GM10266 (cell line): ENCODE measurements at regions not wholly inside any gene's neighbourhood (a gene's known extent, or its start where the extent isn't known, plus 50 kb on each side); places are given as distances from the start of the nearest gene placed in this dataset.

ENCODE experiments used
- DNase-seq: peaks from one replicate; pipeline ENCODE4 v3.0.0; 2012; ENCODE audit errors: extremely low spot score
- TF ChIP-seq, protein P1 (sequence below): IDR thresholded peaks from 2 replicates; pipeline ENCODE4 v1.5.1; 2012; ENCODE audit warnings: mild to moderate bottlenecking, low read depth; ENCODE audit not compliant: control insufficient read depth, insufficient read depth; ENCODE audit errors: missing control alignments

DNA sequence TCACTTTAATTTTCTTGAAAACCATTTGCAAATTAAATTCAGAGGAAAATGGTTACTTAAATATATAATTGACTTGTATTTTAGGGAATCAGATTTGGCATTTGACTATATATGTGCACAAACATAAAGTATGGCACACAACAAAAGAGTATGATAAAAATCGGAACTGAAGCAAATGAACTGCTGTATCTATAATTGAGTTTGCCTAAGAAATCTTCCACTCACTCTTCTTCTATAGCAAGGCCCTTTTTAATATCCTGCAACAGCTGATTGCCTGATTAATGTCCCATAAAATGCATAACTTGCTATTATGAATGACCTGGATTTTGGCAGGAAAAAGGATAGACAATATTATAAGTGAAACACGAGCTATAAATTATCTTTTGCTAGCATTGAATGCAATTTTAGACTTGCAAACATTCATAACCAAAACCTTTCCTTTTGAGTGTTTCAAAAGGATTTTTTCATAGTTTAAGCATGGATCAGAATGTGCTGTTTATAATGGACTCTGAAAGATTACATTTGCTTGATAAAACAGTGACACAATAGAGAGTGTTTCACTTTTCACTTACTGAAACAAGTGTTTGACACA is 2204.3 kb downstream of the MRPL39 start:
- TF ChIP-seq, protein P1, sequence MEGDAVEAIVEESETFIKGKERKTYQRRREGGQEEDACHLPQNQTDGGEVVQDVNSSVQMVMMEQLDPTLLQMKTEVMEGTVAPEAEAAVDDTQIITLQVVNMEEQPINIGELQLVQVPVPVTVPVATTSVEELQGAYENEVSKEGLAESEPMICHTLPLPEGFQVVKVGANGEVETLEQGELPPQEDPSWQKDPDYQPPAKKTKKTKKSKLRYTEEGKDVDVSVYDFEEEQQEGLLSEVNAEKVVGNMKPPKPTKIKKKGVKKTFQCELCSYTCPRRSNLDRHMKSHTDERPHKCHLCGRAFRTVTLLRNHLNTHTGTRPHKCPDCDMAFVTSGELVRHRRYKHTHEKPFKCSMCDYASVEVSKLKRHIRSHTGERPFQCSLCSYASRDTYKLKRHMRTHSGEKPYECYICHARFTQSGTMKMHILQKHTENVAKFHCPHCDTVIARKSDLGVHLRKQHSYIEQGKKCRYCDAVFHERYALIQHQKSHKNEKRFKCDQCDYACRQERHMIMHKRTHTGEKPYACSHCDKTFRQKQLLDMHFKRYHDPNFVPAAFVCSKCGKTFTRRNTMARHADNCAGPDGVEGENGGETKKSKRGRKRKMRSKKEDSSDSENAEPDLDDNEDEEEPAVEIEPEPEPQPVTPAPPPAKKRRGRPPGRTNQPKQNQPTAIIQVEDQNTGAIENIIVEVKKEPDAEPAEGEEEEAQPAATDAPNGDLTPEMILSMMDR = no peak
- no peak for DNase-seq

DNA sequence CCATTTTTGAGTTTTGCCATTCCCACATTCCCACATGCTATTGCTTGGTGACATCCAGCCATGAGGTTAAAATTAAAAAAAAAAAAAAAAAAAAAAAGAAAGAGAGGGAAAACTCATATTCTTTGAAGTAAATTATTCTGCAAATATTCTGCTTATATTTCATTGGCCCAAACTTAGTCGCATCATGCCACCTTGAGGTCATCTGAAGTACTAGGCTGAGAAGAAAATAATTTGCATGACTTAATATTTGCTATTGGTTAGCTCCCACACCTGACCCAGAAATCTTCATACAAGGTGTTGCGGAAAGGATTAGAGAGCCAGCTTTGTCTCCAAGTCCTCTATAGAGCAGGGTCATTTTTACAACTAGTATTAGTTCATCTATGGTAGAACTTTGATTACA is 2206.0 kb downstream of the MRPL39 start:
- DNase-seq = no peak
- TF ChIP-seq, protein P1 = no peak

DNA sequence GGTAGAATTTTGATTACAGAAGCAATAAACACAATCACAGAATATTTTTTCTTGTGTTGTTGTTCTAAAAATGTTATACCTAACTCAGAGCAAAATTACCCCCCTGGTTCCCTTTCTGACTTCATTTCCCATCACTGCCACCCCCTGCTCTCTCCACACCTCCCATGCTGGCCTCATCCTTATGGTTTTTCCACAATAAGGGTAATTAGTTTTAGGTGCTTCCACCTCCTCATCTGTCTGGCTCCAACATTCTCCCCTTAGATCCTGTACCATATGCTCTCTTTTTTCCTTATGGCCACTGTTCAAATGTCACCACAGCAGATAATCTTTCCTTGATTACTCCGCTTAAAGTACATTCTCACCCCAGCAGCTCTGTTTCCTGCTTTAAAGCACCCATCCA is 2208.6 kb downstream of the MRPL39 start:
- no peak for DNase-seq
- TF ChIP-seq, protein P1 = no peak

DNA sequence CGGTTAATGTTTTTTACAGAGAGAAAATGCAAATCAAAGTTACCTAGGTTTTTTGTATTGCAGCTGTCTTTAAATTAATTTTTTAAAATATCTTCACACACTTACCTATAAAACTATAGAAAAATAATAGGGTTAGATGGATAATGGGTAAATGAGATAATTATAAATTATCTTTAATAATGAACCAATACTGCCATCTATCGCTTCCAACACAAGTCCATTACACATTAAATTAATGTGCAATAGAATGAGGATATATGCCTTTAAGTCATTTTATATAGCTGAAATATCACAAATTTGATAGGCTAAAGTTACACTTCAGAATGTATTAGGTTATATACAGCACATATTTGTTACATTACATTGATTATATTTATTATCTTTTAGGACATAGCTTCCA is 2212.8 kb downstream of the MRPL39 start:
- DNase-seq = no peak
- TF ChIP-seq, protein P1 = no peak

DNA sequence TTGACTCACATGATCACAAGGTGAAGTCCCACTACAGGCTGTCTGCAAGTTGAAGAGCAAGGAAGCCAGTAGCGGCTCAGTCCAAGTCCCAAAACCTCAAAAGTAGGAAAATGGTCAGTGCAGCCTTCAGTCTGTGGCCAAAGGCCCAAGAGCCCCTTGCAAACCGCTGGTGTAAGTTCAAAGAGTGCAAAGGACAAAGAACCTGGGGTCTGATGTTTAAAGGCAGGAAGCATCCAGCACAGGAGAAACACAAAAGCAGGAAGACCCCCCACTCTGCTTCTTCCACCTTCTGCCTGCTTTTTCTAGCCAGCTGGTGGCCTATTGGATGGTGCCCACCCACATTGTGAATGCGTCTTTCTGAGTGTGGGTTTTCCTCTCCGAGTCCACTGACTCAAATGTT is 2222.6 kb downstream of the MRPL39 start:
- TF ChIP-seq, protein P1 = no peak
- DNase-seq = no peak

DNA sequence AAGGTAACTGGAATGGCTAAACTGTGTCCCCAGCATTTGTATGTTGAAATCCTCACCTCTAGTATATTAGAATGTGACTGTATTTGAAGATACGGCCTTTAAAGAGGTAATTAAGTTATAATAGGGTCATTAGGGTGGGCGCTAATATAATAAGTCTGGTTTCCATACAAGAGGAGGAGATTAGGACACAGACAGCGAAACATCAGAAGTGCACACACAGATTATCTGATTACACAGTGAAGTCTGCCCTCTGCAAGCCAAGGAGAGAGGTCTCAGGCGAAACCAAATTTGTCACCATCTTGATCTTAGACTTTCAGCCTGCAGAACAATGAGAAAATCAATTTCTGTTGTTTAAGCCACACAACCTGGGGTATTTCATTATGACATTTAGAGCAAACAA is 2233.1 kb downstream of the MRPL39 start:
- DNase-seq = no peak
- TF ChIP-seq, protein P1 = no peak

DNA sequence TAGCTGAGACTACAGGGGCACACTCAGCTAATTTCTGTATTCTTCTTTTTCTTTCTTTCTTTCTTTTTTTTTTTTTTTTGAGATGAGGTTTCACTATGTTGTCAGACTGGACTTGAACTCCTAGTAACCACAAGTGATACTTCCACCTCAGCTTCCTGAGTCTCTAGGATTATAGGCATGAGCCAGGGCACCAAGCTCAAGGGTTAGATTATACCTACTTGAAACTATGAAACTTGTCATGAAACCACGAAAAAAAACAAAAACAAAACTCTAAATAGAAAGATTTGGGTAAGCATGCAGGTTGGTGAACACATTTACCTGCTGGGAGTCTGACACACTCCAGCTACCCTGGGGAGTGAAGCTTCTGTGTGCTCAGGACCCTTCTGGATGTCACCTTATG is 2250.4 kb downstream of the MRPL39 start:
- no peak for DNase-seq
- TF ChIP-seq, protein P1 = no peak
